ENCODE measurements at regions not wholly inside any gene's neighbourhood (a gene's known extent, or its start where the extent isn't known, plus 50 kb on each side); places are given as distances from the start of the nearest gene placed in this dataset.

DNA sequence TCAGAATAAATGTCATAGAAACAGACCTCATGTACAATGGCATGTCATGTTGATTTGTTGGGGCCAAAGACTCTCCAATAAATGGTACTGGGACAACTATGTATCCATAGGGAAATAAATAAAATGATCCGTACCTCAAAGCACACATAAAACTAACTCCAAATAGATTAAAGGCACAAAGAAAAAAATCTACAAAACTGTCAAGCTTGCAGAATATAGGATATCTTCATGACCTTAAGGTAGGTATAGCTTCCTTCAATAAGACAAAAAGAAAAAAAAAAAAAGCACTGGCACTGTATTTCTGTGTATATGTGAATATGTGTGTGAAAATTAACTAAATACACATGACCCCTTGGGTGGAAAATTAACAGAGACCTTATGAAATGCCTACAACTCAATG is 101.9 kb downstream of the DIRAS2 start:
- peaks cover 54% of the 10 kb centered on the region for H3K27me3 ChIP-seq
- no peak overlapping the region for H3K4me3 ChIP-seq (ENCODE audit: low read depth in 1 of 2, low read length in 1 of 2)
- no peaks in the 10 kb centered on the region for H3K4me1 ChIP-seq (ENCODE audit: control insufficient read depth in 1 of 2, insufficient read depth in 1 of 2, low read depth in 1 of 2, low read length in 1 of 2)
- H3K27ac ChIP-seq, result no peak overlapping the region
- TF ChIP-seq, protein P1, sequence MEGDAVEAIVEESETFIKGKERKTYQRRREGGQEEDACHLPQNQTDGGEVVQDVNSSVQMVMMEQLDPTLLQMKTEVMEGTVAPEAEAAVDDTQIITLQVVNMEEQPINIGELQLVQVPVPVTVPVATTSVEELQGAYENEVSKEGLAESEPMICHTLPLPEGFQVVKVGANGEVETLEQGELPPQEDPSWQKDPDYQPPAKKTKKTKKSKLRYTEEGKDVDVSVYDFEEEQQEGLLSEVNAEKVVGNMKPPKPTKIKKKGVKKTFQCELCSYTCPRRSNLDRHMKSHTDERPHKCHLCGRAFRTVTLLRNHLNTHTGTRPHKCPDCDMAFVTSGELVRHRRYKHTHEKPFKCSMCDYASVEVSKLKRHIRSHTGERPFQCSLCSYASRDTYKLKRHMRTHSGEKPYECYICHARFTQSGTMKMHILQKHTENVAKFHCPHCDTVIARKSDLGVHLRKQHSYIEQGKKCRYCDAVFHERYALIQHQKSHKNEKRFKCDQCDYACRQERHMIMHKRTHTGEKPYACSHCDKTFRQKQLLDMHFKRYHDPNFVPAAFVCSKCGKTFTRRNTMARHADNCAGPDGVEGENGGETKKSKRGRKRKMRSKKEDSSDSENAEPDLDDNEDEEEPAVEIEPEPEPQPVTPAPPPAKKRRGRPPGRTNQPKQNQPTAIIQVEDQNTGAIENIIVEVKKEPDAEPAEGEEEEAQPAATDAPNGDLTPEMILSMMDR (IDR thresholded peaks at IDR 0.05), result no peak
- no peaks in the 10 kb centered on the region for H3K9me3 ChIP-seq
- H3K36me3 ChIP-seq, result no peaks in the 10 kb centered on the region

DNA sequence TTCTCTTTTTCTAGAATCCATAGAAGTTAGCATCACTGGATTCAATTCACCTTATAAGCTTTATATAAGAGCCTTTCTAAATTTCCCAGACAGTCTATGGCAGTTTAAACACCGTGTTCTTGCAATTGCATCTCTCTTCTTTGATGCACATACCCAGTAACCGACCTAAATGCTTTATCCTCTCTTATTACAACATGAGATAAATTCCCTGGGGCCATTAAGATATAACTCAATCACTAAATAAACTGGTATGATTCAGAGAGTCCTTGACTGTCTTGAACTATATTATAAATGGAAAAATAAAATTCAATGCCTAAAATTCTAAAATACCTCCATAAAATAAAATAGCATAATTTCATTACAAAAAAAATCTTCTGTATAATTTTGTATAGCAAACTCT is 98.1 kb downstream of the DIRAS2 start:
- Histone ChIP-seq H3K36me3 (no peaks in the 10 kb centered on the region), H3K4me3 (ENCODE audit: low read depth in 1 of 2, low read length in 1 of 2) (no peak overlapping the region), H3K9me3 (no peaks in the 10 kb centered on the region), H3K4me1 (ENCODE audit: control insufficient read depth in 1 of 2, insufficient read depth in 1 of 2, low read depth in 1 of 2, low read length in 1 of 2) (no peaks in the 10 kb centered on the region), H3K27ac (no peak overlapping the region), H3K27me3 (peaks cover 24% of the 10 kb centered on the region)
- TF ChIP-seq, protein P1 (IDR thresholded peaks at IDR 0.05), result no peak

DNA sequence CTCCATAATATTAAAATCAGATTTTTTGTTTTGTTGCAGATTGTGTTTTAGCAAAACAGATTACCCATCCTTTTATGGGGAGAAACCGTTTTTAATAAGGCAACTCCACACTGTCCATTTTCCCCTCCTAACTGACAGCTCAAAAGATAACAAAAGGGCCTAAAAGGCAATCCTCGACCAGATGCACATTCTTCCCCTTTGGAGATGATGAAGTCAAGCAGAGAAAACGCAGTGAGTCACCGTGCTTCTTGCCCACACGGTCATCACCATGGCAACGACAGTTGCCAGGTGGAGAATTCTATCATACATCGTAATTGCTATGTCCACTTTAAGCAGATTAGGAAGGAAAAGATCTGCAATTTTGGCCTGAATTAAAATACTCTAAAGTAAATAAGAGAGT is 96.4 kb downstream of the DIRAS2 start:
- Histone ChIP-seq H3K36me3 (no peaks in the 10 kb centered on the region), H3K4me1 (ENCODE audit: control insufficient read depth in 1 of 2, insufficient read depth in 1 of 2, low read depth in 1 of 2, low read length in 1 of 2) (no peaks in the 10 kb centered on the region), H3K4me3 (ENCODE audit: low read depth in 1 of 2, low read length in 1 of 2) (no peak overlapping the region), H3K9me3 (no peaks in the 10 kb centered on the region), H3K27me3 (peaks cover 12% of the 10 kb centered on the region), H3K27ac (no peak overlapping the region)
- TF ChIP-seq, protein P1 (IDR thresholded peaks at IDR 0.05), result no peak

DNA sequence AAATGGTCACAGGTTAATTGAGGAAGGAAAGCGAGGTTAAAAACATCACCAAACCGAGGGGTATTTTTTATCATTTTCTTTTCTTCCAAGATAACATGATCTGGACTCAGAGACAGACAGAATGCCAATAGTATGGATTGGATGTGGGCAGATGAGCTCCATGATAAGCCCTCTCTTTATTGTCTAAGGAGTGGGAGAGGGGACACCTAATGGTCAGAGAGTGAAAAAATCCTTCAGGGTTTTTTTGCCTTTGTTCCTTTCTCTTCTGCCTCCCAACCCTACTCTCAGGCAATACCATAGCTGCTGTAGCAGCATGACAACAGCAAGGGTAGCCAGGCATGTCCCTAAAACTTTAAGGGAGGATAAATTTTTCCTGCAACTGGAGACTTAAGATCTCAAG is 94.7 kb downstream of the DIRAS2 start:
- H3K9me3 ChIP-seq, result no peaks in the 10 kb centered on the region
- H3K4me1 ChIP-seq (ENCODE audit: control insufficient read depth in 1 of 2, insufficient read depth in 1 of 2, low read depth in 1 of 2, low read length in 1 of 2), result no peaks in the 10 kb centered on the region
- no peak overlapping the region for H3K27ac ChIP-seq
- H3K27me3 ChIP-seq, result peaks cover 12% of the 10 kb centered on the region
- no peak overlapping the region for H3K4me3 ChIP-seq (ENCODE audit: low read depth in 1 of 2, low read length in 1 of 2)
- TF ChIP-seq, protein P1 (IDR thresholded peaks at IDR 0.05), result no peak
- H3K36me3 ChIP-seq, result no peaks in the 10 kb centered on the region

DNA sequence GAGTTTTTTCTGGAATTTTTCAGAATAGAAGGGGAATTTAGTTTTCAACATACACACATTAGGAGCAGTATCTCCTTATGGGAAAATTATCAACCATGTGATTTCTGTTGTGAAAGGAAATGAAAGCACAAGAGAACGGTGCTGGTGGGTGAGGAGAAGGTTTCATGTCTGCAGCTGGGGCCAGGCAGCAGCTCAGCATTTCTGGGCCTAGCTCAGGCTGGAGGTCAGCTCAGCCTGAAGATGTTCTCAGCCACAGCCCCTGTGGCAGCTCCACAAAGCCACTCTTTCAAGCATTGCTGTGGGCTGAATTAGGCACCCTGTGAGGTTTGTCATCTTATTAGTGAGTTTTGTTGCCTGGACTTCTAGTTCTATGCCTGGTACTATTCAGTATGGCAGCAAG is 90.3 kb downstream of the DIRAS2 start:
- Histone ChIP-seq H3K36me3 (no peaks in the 10 kb centered on the region), H3K27me3 (no peaks in the 10 kb centered on the region), H3K4me3 (ENCODE audit: low read depth in 1 of 2, low read length in 1 of 2) (no peak overlapping the region), H3K9me3 (no peaks in the 10 kb centered on the region), H3K4me1 (ENCODE audit: control insufficient read depth in 1 of 2, insufficient read depth in 1 of 2, low read depth in 1 of 2, low read length in 1 of 2) (no peaks in the 10 kb centered on the region), H3K27ac (no peak overlapping the region)
- TF ChIP-seq, protein P1 (IDR thresholded peaks at IDR 0.05), result no peak

Data from neutrophil (primary cell).